NCI-H2196 treated with DMSO at 0.1 percent for 48 hours (cell line): ENCODE measurements at regions not wholly inside any gene's neighbourhood (a gene's known extent, or its start where the extent isn't known, plus 50 kb on each side); places are given as distances from the start of the nearest gene placed in this dataset.
A peak's percentile ranks its signal among the peaks of the same experiment; 100 is the strongest.

Source experiments
- DNase-seq: peaks from one replicate; lab custom pipeline; 2025; ENCODE audit not compliant: unreplicated experiment; lab: John Stamatoyannopoulos, UW

DNA sequence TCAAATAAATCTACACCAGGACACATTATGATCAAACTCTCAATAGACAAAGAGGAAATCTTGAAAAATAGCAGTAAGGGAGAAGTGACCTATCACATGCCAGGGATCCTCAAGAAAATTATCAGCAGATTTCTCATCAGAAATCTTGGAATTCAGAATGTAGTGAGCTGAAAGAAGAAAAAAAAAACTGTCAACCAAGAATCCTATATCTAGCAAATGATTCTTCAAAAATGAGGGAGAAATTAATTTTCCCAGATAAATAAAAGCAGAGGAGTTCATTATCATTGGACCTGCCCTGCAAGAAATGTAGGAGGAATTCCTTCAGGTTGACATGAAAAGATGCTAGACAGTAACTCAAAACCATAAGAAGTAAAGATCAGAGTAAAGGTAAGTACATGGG, 363.6 kb downstream of the TFAP2A start:
- no peak for DNase-seq

GRCh38 chr6:10048370-10049297, 366.2 kb downstream of the TFAP2A start:
- no peak for DNase-seq

GRCh38 chr6:10042280-10042679, 372.6 kb downstream of the TFAP2A start:
- DNase-seq: no peak

DNA sequence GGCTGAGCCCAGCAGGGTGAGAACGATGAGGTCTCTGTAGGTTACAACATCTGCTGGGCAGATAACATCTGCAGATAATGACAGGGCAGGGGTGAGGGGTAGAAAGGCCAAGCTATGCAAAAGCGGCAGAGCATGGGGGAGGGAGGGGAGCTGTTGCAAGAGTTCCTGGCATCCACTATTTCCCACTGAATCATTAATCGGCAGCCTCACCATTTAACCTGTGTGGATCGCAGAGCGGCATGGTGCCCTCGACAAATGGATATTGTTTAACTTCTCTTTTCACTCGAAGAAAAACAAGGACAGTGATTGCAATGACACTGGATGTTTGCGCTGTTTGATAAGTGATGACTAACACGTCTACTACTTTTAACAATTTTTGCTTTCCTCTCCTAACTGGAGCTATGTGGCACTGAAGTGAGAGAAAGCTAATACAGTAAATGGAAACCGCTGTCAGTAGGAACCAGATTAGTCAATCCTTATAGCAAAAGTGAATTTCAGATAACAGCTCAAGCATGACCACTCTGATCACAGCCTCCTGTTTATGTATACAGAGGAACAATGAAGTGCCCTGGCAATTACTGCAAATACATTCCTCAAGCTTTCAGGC, 381.5 kb downstream of the TFAP2A start:
- peak; percentile 67 for DNase-seq

DNA sequence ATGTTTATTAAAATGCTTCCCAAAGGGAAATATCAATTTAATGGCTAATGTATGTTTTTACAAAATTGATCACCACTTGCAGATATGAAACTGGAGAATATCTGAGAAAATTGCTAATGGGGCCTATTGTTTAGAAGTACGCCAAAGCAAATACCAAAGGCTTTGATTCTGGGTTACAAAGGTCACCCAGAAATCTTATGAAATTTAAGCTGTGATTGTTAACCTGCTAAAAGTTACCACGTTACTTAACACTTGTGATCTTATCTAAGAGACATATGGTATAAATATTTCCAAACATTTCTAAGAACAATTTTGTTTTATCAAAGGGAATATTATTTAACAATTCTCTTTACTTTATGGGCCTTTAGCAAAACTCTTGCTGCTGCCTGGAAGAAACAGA, 383.3 kb downstream of the TFAP2A start:
- no peak for DNase-seq

- DNase-seq: no peak
Observed at GRCh38 chr6:10030942-10031537, 383.8 kb downstream of the TFAP2A start.

DNA sequence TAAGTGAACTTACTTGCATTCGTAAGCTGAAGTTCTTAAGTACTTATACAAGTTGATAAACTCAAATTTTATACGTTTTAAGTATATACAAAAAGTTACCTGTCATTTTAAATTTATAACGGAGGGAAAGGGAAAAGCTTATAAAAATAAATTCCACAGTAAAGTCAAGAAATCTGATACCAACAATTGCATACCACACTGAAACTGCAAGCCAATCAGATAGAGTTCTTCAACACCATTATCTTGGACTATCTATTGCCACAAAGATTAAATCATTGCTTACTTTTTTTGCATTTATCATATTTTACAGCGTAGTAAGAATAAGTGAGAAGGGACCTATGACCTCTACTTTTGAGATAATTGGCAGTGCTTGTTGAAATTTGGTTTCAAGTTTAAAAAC, 386.7 kb downstream of the TFAP2A start:
- no peak for DNase-seq

DNA sequence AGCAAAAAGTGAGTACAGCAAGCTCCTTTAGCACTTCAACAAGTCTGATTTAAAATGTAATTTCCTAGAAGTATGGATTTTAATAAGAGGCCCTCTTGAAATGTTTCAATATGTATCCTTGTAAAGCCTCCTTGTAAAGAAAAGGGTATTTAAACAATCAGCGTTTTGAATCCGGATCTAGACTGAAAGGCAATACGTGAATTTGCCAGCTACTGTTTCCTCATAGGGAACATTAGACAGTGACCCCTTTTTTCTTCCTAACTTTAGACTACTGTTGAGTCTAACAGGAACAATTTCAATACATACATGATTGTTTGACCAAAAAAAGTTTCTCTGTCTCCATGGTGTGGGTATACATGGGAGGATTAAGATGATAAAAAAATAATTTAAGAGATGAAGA, 395.0 kb downstream of the TFAP2A start:
- DNase-seq: no peak

GRCh38 chr6:10014557-10014956, 400.3 kb downstream of the TFAP2A start:
- no peak for DNase-seq

GRCh38 chr6:10000551-10000950, 414.3 kb downstream of the TFAP2A start:
- no peak for DNase-seq

DNA sequence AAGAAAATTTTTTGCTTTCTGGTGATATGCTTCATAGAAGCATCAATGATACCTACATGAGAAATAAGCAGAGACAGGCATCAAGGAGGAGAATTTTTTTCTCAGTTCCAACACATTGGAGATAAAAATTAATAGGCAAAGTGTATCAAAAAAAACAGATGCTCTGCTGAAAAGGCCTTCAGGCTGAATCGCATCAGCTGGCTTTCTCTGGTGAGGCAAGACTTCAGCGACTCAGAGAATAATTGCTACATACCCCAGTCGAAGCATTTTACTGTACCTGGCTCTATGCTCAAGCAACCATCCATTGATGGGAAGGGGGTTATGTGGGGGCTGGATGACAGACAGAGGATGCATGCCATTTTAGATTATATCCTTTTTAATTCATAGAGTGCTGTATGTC, 415.1 kb downstream of the TFAP2A start:
- no peak for DNase-seq

DNA sequence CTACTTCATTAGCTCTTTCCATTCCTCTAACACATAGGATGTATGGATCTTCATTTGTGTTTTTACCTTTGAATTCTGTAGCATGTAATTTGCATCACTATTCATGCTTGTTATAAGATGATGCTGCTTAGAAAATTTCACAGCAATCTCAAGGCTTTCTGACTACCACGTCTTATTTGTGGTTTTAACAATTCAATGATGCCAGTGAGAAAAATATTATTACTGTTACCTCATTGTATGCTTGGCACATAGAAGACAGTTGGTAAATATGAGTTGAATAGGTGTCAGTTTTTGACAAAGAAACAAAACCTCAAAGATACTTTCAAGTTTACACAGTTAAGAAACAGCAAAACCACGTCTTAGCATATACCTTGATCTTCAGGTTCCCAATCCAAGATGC, 428.6 kb downstream of the TFAP2A start:
- no peak for DNase-seq

GRCh38 chr6:9985481-9985880, 429.4 kb downstream of the TFAP2A start:
- no peak for DNase-seq

DNA sequence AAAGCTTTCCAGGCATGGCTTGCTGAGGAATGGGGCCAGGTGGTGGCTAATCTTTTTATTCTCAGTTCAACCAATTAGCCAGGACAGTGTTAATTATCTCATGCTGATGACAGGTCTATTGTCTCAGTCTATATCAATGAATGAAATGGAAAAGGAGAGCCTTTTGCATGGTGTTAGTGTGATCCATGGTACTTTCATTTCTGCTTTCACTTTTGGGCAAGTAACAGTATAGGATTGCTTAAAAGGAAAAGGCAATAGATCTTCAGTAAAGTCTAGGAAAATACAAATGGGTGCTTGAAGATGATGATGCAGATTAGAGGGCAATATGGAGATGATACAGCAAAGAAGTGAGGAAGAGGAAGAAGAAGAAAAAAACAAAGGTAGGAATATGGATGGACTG, 430.3 kb downstream of the TFAP2A start:
- no peak for DNase-seq

DNA sequence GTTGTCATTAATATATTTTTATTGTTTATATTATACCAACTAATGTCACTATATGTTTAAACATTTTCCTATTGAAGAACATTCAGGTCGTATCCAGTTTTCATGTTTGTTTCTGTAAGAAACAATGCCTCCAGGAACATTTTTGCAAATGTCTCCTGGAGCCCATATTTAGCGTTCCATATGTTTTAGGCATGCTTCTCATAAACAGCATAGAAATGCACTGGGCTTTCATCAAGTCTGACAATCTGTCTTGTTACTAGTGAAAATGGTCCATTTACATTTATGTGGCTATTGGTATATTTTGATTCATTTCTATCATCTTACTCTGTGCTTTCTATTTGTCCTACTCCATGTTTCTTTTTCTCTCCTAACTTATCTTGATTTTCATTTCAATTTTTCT, 431.7 kb downstream of the TFAP2A start:
- DNase-seq: no peak

DNA sequence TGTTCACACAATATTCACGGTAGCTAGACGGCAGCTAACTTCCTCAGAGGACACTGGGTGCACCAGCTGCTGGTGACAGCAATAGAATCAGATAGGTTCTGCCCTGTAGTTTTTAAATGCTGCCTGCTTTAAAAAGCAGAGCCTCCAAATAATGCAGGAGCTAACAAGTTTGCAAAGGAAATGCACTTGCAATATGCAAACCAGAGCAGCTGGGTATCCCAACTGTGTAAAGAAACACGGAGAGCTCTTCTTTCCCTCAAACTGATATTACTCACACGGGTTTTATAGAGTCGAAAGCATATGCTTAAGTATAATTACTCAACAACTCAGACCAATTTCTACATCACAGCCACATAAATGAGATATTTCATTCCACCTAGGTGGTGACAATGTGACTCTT, 432.7 kb downstream of the TFAP2A start:
- no peak for DNase-seq

DNA sequence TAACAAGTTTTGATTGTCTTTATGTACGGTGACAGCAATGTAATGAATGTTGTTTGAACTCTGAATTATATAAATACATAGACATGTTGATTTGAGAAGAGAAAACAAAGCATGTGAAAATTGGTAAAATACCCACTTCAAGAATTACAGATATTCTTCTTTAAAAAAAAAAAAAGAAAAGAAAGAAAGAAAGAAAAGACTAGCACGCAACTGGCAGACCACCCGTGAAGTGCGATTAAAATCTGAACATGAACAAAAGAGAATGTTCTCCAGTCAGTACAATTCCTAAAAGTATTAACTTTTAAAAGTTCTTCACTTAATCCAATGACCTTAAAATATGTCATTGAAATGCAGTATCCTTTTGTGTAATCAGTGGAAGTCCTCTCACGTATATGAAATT, 434.9 kb downstream of the TFAP2A start:
- no peak for DNase-seq

GRCh38 chr6:9978480-9978879, 436.4 kb downstream of the TFAP2A start:
- no peak for DNase-seq

DNA sequence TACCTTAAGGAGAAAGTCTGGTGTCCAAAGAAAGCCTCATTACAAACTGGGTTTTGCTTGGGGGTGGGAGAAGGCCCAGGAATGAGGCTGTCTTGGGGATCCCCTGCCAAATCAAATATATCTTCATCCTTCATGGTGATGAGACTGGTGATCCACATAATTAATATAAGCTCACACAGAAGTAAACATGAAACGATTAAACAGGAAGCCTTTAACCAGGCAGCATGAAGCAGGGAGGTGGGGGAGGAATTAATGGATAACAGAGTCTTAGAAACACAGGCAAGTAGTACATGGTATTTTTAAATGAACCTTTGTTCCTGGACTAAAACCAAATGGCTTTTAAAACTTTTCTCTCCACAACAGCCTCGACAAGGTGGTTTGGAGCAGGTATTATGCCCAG, 437.5 kb downstream of the TFAP2A start:
- DNase-seq: no peak

- no peak for DNase-seq
Observed at GRCh38 chr6:9961646-9962045, 453.2 kb downstream of the TFAP2A start.

GRCh38 chr6:9957215-9957759, 457.6 kb downstream of the TFAP2A start:
- no peak for DNase-seq

DNA sequence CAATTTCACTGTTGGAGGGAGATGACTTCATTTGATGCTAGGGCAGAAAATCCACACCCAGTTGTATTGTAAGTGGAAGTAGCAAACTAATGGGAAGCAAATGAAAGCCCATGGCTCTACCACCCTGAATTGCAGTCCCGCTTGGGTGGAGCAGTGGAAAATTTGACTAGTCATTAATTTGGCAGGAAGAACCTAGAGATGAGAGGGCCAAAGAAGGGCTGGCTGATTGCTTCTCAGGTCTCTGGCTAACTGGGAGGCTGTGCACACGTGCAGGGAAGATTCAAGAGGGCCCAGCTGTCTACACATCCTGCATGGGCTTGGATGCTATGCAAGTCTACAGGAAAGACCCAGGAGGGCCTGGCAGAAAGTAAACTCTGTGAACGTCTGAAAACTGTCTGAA, 466.2 kb downstream of the TFAP2A start:
- peak; percentile 24 for DNase-seq
